Smooth muscle cell (in vitro differentiated cells): ENCODE measurements at regions not wholly inside any gene's neighbourhood (a gene's known extent, or its start where the extent isn't known, plus 50 kb on each side); places are given as distances from the start of the nearest gene placed in this dataset.

Experiments
- DNase-seq: peaks from one replicate; lab custom pipeline; 2025; ENCODE audit not compliant: unreplicated experiment; lab: John Stamatoyannopoulos, UW
- H2AFZ ChIP-seq: fragments of 200-600 bp; sonication (generic); 2 replicates; pipeline ENCODE4 v1.6.0; 2016; ENCODE audit warnings: antibody characterized with exemption, low read depth, mild to moderate bottlenecking
- H3F3A ChIP-seq: fragments of 200-600 bp; sonication (generic); 2 replicates; pipeline ENCODE4 v1.6.0; 2017; ENCODE audit warnings: antibody characterized with exemption, low read depth
- H3K27ac ChIP-seq: fragments of 200-600 bp; sonication (generic); 2 replicates; pipeline ENCODE4 v1.5.1; 2016; ENCODE audit warnings: low read depth, mild to moderate bottlenecking
- H3K27me3 ChIP-seq: fragments of 200-600 bp; sonication (generic); 2 replicates; pipeline ENCODE4 v1.6.1; 2016; ENCODE audit warnings: low read depth, mild to moderate bottlenecking
- H3K36me3 ChIP-seq: fragments of 200-600 bp; sonication (generic); 2 replicates; pipeline ENCODE4 v1.5.1; 2016; ENCODE audit warnings: low read depth
- H3K4me1 ChIP-seq: fragments of 200-600 bp; sonication (generic); 2 replicates; pipeline ENCODE4 v1.5.1; 2016; ENCODE audit warnings: low read depth
- H3K4me2 ChIP-seq: fragments of 200-600 bp; sonication (generic); 2 replicates; pipeline ENCODE4 v1.6.0; 2016; ENCODE audit warnings: mild to moderate bottlenecking
- H3K4me3 ChIP-seq: fragments of 200-600 bp; sonication (generic); 2 replicates; pipeline ENCODE4 v1.5.1; 2016; ENCODE audit warnings: mild to moderate bottlenecking
- H3K79me2 ChIP-seq: fragments of 200-600 bp; sonication (generic); 2 replicates; pipeline ENCODE4 v1.6.0; 2016; ENCODE audit warnings: low read depth, mild to moderate bottlenecking
- H3K9ac ChIP-seq: fragments of 200-600 bp; sonication (generic); 2 replicates; pipeline ENCODE4 v1.6.0; 2016; ENCODE audit warnings: low read depth
- H3K9me3 ChIP-seq: fragments of 200-600 bp; sonication (generic); replicated peaks from 2 replicates; pipeline ENCODE4 v1.5.1; 2016; ENCODE audit warnings: low read depth
- H4K20me1 ChIP-seq: fragments of 200-600 bp; sonication (generic); 2 replicates; pipeline ENCODE4 v1.6.0; 2016; ENCODE audit warnings: low read depth
- CTCF ChIP-seq: fragments of 200-600 bp; sonication (generic); IDR thresholded peaks from 2 replicates; pipeline ENCODE4 v1.5.1; 2017; ENCODE audit warnings: borderline replicate concordance, mild to moderate bottlenecking, antibody characterized with exemption; ENCODE audit not compliant: insufficient read depth, poor library complexity, severe bottlenecking
- WGBS: methylation state at CpG from one replicate; pipeline ENCODE4 v1.1.7; 2016; ENCODE audit warnings: low lambda C conversion rate; 5-methylcytosine and 5-hydroxymethylcytosine counted together

GRCh38 chr5:116848954-116849581 lies 274.4 kb upstream of the SEMA6A start:
- Histone ChIP-seq H3K36me3 (no peaks in the 10 kb centered on the region), H3K9me3 (no peaks in the 10 kb centered on the region), H3K4me3 (no peak overlapping the region), H3K27me3 (no peaks in the 10 kb centered on the region), H3K9ac (no peak overlapping the region), H2AFZ (no peak overlapping the region), H3K79me2 (no peaks in the 10 kb centered on the region), H4K20me1 (no peaks in the 10 kb centered on the region), H3K4me1 (no peaks in the 10 kb centered on the region), H3K27ac (no peak overlapping the region), H3F3A (no peaks in the 10 kb centered on the region), H3K4me2 (no peak overlapping the region)
- WGBS: 51% methylated on average over 3 of the region's 3 CpGs
- DNase-seq: no peak
- TF ChIP-seq CTCF: no peak

GRCh38 chr5:116847960-116848359 lies 273.3 kb upstream of the SEMA6A start:
- H3K4me1 ChIP-seq: no peaks in the 10 kb centered on the region
- no peak for TF ChIP-seq CTCF
- no peaks in the 10 kb centered on the region for H3F3A ChIP-seq
- no peak overlapping the region for H3K9ac ChIP-seq
- no peak for DNase-seq
- no peaks in the 10 kb centered on the region for H3K9me3 ChIP-seq
- no peaks in the 10 kb centered on the region for H4K20me1 ChIP-seq
- H3K4me3 ChIP-seq: no peak overlapping the region
- no peak overlapping the region for H3K4me2 ChIP-seq
- H3K27ac ChIP-seq: no peak overlapping the region
- no peak overlapping the region for H2AFZ ChIP-seq
- no peaks in the 10 kb centered on the region for H3K27me3 ChIP-seq
- no peaks in the 10 kb centered on the region for H3K36me3 ChIP-seq
- WGBS: 98% methylated on average over 8 of the region's 8 CpGs
- H3K79me2 ChIP-seq: no peaks in the 10 kb centered on the region

- 95% methylated on average over 3 of the region's 3 CpGs for WGBS
- H3F3A ChIP-seq: no peaks in the 10 kb centered on the region
- H3K36me3 ChIP-seq: no peaks in the 10 kb centered on the region
- no peak for DNase-seq
- H3K9ac ChIP-seq: no peak overlapping the region
- no peak for TF ChIP-seq CTCF
- no peaks in the 10 kb centered on the region for H4K20me1 ChIP-seq
- no peak overlapping the region for H3K4me2 ChIP-seq
- H3K9me3 ChIP-seq: no peaks in the 10 kb centered on the region
- no peak overlapping the region for H3K4me3 ChIP-seq
- no peak overlapping the region for H2AFZ ChIP-seq
- no peaks in the 10 kb centered on the region for H3K4me1 ChIP-seq
- H3K27ac ChIP-seq: no peak overlapping the region
- no peaks in the 10 kb centered on the region for H3K79me2 ChIP-seq
- no peaks in the 10 kb centered on the region for H3K27me3 ChIP-seq
Observed at GRCh38 chr5:116844015-116844414, 269.4 kb upstream of the SEMA6A start.

GRCh38 chr5:116842514-116842961 lies 267.9 kb upstream of the SEMA6A start:
- Histone ChIP-seq H3K9ac (no peak overlapping the region), H3K4me1 (no peaks in the 10 kb centered on the region), H3K4me3 (no peak overlapping the region), H3K9me3 (no peaks in the 10 kb centered on the region), H3K27me3 (no peaks in the 10 kb centered on the region), H2AFZ (no peak overlapping the region), H4K20me1 (no peaks in the 10 kb centered on the region), H3K79me2 (no peaks in the 10 kb centered on the region), H3F3A (no peaks in the 10 kb centered on the region), H3K27ac (no peak overlapping the region), H3K4me2 (no peak overlapping the region), H3K36me3 (no peaks in the 10 kb centered on the region)
- DNase-seq: no peak
- TF ChIP-seq CTCF: no peak
- 42% methylated on average over 4 of the region's 4 CpGs for WGBS
